HuH-7 (cell line): ENCODE measurements at regions not wholly inside any gene's neighbourhood (a gene's known extent, or its start where the extent isn't known, plus 50 kb on each side); places are given as distances from the start of the nearest gene placed in this dataset.

Experiments
- DNase-seq: peaks from one replicate; pipeline ENCODE4 v3.0.0; 2011; ENCODE audit warnings: low spot score

GRCh38 chrX:134747006-134747405 lies 50.0 kb downstream of the PABIR2 start:
- no peak for DNase-seq

- DNase-seq = no peak
Measured at GRCh38 chrX:134746410-134746785, 50.6 kb downstream of the PABIR2 start.

- DNase-seq = no peak
Measured at GRCh38 chrX:134745636-134746409, 51.2 kb downstream of the PABIR2 start.

GRCh38 chrX:134743091-134743490 lies 53.9 kb downstream of the PABIR2 start:
- DNase-seq = no peak

GRCh38 chrX:134742573-134742972 lies 54.4 kb downstream of the PABIR2 start:
- no peak for DNase-seq

GRCh38 chrX:134741746-134742145 lies 55.3 kb downstream of the PABIR2 start:
- no peak for DNase-seq

- DNase-seq = no peak
Measured at GRCh38 chrX:134738986-134739740, 57.8 kb downstream of the PABIR2 start.

- DNase-seq = no peak
Measured at GRCh38 chrX:134738445-134738844, 58.6 kb downstream of the PABIR2 start.

GRCh38 chrX:134737721-134738369 lies 59.2 kb downstream of the PABIR2 start:
- DNase-seq = no peak

- DNase-seq = no peak
Measured at GRCh38 chrX:134737061-134737460, 59.9 kb downstream of the PABIR2 start.

- DNase-seq = no peak
Measured at GRCh38 chrX:134736356-134736755, 60.6 kb downstream of the PABIR2 start.

- DNase-seq = no peak
Measured at GRCh38 chrX:134735015-134735414, 62.0 kb downstream of the PABIR2 start.

GRCh38 chrX:134734466-134734952 lies 62.5 kb downstream of the PABIR2 start:
- no peak for DNase-seq

GRCh38 chrX:134733591-134733990 lies 63.4 kb downstream of the PABIR2 start:
- DNase-seq = no peak

GRCh38 chrX:134732676-134733075 lies 64.3 kb downstream of the PABIR2 start:
- no peak for DNase-seq

- no peak for DNase-seq
Measured at GRCh38 chrX:134732152-134732551, 64.9 kb downstream of the PABIR2 start.

- peak; percentile 23 for DNase-seq
Measured at GRCh38 chrX:134727363-134727762, 69.1 kb upstream of the PLAC1 start.

GRCh38 chrX:134725103-134725690 lies 66.9 kb upstream of the PLAC1 start:
- no peak for DNase-seq

GRCh38 chrX:134721766-134722532 lies 63.7 kb upstream of the PLAC1 start:
- DNase-seq = no peak

GRCh38 chrX:134718966-134719317 lies 60.7 kb upstream of the PLAC1 start:
- no peak for DNase-seq

- no peak for DNase-seq
Measured at GRCh38 chrX:134718105-134718965, 60.1 kb upstream of the PLAC1 start.
